ENCODE measurements at regions not wholly inside any gene's neighbourhood (a gene's known extent, or its start where the extent isn't known, plus 50 kb on each side); places are given as distances from the start of the nearest gene placed in this dataset.

DNA sequence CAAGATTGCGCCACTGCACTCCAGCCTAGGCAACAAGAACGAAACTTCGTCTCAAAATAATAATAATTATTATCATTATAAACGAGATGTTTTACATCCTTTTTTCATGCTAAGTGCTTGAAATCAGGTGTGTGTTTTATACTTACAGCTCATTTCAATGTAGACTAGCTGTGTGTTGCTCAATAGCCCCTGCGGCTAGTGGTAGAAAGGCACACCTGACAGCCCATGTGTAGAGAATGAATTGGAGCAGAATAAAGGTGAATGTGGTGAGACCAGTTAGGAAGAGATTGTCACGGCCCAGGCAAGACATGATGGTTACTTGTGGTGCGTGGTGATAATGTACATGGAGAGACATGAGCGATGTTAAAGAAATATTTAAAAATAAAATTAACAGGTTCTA is 86.7 kb upstream of the TMEM26 start:
- no peaks in the 10 kb centered on the region for H3K4me1 Mint-ChIP-seq
- no peak overlapping the region for H3K27ac Mint-ChIP-seq
- H3K4me3 Mint-ChIP-seq = no peak overlapping the region
- H3K36me3 Mint-ChIP-seq = no peaks in the 10 kb centered on the region
- ATAC-seq = no peak
- DNase-seq = no peak
- H3K9me3 Mint-ChIP-seq = peaks cover 0 to 9% (median 0%) of the 10 kb centered on the region in 9 donors
- POLR2A ChIA-PET = no interaction called here
- H3K27me3 Mint-ChIP-seq = peaks cover 0 to 9% (median 2%) of the 10 kb centered on the region in 5 donors

DNA sequence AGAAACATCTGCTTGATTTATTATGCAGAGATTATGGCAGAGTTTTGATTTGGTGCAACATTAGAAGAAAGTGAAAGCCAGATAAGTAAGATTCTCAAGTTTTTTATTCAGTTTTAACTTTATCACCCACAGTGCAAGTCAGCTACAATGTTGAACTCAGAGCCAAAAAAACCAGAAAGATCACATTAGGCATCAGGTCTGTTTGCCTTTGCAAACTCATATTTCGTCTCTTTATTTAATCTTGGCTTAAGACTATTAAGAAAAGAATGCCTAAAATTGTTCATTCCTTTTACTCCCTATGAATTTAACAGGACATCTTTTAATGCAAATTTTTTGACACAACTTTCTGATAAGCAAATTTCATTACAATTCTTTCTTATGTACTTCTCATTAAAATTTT is 76.0 kb upstream of the TMEM26 start:
- H3K4me3 Mint-ChIP-seq = no peak overlapping the region
- DNase-seq (no peak), ATAC-seq (no peak)
- POLR2A ChIA-PET = no interaction called here
- H3K27ac Mint-ChIP-seq = no peak overlapping the region
- H3K36me3 Mint-ChIP-seq = peaks cover 0 to 2% (median 0%) of the 10 kb centered on the region in 3 donors
- peaks cover 0 to 11% (median 0%) of the 10 kb centered on the region in 9 donors for H3K9me3 Mint-ChIP-seq
- H3K4me1 Mint-ChIP-seq = no peaks in the 10 kb centered on the region
- peaks cover 0 to 2% (median 0%) of the 10 kb centered on the region in 5 donors for H3K27me3 Mint-ChIP-seq

DNA sequence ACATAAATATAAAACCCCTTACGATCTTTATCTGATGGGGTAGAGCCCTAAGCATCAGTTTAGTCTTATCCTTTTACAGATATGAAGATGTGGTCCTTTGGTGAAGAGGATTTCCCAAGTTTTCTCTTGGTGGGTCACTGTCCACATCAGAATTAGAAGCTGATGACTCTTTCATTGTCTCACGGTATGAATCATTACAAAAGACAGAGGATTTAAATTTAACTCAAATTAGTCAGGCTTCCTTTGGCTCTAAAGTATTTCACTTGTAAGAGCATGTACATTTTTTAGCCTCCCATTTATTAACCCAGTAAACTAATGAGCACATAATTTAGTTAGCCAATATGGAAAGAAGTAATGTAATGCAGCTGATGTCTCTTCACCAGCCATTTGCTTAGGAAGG is 49.9 kb upstream of the TMEM26 start:
- ATAC-seq = no peak
- no peak for DNase-seq
- H3K27ac Mint-ChIP-seq = no peak overlapping the region
- H3K9me3 Mint-ChIP-seq = peaks cover 0 to 2% (median 0%) of the 10 kb centered on the region in 9 donors
- POLR2A ChIA-PET = no interaction called here
- no peak overlapping the region for H3K4me3 Mint-ChIP-seq
- H3K4me1 Mint-ChIP-seq = no peaks in the 10 kb centered on the region
- peaks cover 0 to 6% (median 0%) of the 10 kb centered on the region in 5 donors for H3K27me3 Mint-ChIP-seq
- no peaks in the 10 kb centered on the region for H3K36me3 Mint-ChIP-seq
